Calu3 (cell line): ENCODE measurements at regions not wholly inside any gene's neighbourhood (a gene's known extent, or its start where the extent isn't known, plus 50 kb on each side); places are given as distances from the start of the nearest gene placed in this dataset.
"Not testable (repeated sequence)": the region's sequence is repeated elsewhere in the genome, so short reads cannot be mapped to it uniquely, and the experiment has no call there.

Experiments used
- BruUV-seq: library from RNA; stranded (reverse); fragments of 400-500 nt; replicated peaks from 2 replicates; lab custom pipeline; 2021; lab: Mats Ljungman, UMichigan
- CTCF ChIA-PET: fragments of 300-600 bp; sonication (Branson Sonifier 250); formaldehyde crosslinking; loops from one replicate; lab custom pipeline; 2022; ENCODE audit warnings: antibody characterized with exemption; lab: Charles Lee
- DNase-seq: peaks from one replicate; pipeline ENCODE4 v3.0.0; 2022
- H3K27ac Mint-ChIP-seq: one replicate; pipeline ENCODE4 v1.8.0; 2022; ENCODE audit warnings: mixed read lengths; ENCODE audit not compliant: unreplicated experiment
- H3K27me3 Mint-ChIP-seq: one replicate; pipeline ENCODE4 v1.8.0; 2022; ENCODE audit warnings: mixed read lengths; ENCODE audit not compliant: unreplicated experiment
- H3K36me3 Mint-ChIP-seq: one replicate; pipeline ENCODE4 v1.8.0; 2022; ENCODE audit warnings: mild to moderate bottlenecking, moderate library complexity, mixed read lengths; ENCODE audit not compliant: insufficient read depth, unreplicated experiment
- H3K4me1 Mint-ChIP-seq: one replicate; pipeline ENCODE4 v1.8.0; 2022; ENCODE audit warnings: mild to moderate bottlenecking, low read depth, mixed read lengths; ENCODE audit not compliant: unreplicated experiment
- H3K4me3 Mint-ChIP-seq: one replicate; pipeline ENCODE4 v1.8.0; 2022; ENCODE audit warnings: mild to moderate bottlenecking, low read depth, moderate library complexity, mixed read lengths; ENCODE audit not compliant: unreplicated experiment
- H3K9me3 Mint-ChIP-seq: one replicate; pipeline ENCODE4 v1.8.0; 2022; ENCODE audit warnings: low read depth, mixed read lengths; ENCODE audit not compliant: unreplicated experiment
- CTCF ChIP-seq: fragments of 200-600 bp; IDR thresholded peaks from one replicate; pipeline ENCODE4 v1.8.0; 2022; ENCODE audit warnings: antibody characterized with exemption; ENCODE audit not compliant: unreplicated experiment
- intact Hi-C: fragments of 100-400 bp; cut with micrococcal nuclease; formaldehyde crosslinking; loops from one replicate; pipeline ENCODE4 v1.10.0; 2022; ENCODE audit not compliant: unreplicated experiment

GRCh38 chr19:31041461-31041860 lies 307.8 kb downstream of the TSHZ3 start:
- Mint-ChIP-seq H3K4me3 (no peak overlapping the region), H3K27ac (no peak overlapping the region), H3K36me3 (no peaks in the 10 kb centered on the region), H3K27me3 (no peaks in the 10 kb centered on the region), H3K4me1 (no peaks in the 10 kb centered on the region), H3K9me3 (peaks cover 3% of the 10 kb centered on the region)
- no peak for TF ChIP-seq CTCF
- BruUV-seq: no TSS peak
- intact Hi-C loops: no loop called here
- DNase-seq: no peak
- CTCF ChIA-PET: no interaction called here

GRCh38 chr19:31039151-31039550 lies 310.1 kb downstream of the TSHZ3 start:
- no TSS peak for BruUV-seq
- Mint-ChIP-seq H3K27ac (no peak overlapping the region), H3K27me3 (no peaks in the 10 kb centered on the region), H3K4me1 (no peaks in the 10 kb centered on the region), H3K4me3 (no peak overlapping the region), H3K36me3 (no peaks in the 10 kb centered on the region), H3K9me3 (peaks cover 12% of the 10 kb centered on the region)
- CTCF ChIA-PET: no interaction called here
- no peak for DNase-seq
- intact Hi-C loops: no loop called here
- no peak for TF ChIP-seq CTCF

- H3K4me1 Mint-ChIP-seq: no peaks in the 10 kb centered on the region
- intact Hi-C loops: no loop called here
- H3K9me3 Mint-ChIP-seq: peaks cover 13% of the 10 kb centered on the region
- no peaks in the 10 kb centered on the region for H3K27me3 Mint-ChIP-seq
- H3K27ac Mint-ChIP-seq: no peak overlapping the region
- no peak for DNase-seq
- CTCF ChIA-PET: no interaction called here
- no peaks in the 10 kb centered on the region for H3K36me3 Mint-ChIP-seq
- no peak for TF ChIP-seq CTCF
- H3K4me3 Mint-ChIP-seq: no peak overlapping the region
- no TSS peak for BruUV-seq
Observed at GRCh38 chr19:31037286-31037980, 311.8 kb downstream of the TSHZ3 start.

- DNase-seq, intact Hi-C loops, BruUV-seq, H3K27ac Mint-ChIP-seq, H3K27me3 Mint-ChIP-seq, H3K4me3 Mint-ChIP-seq, CTCF ChIA-PET, H3K36me3 Mint-ChIP-seq, H3K4me1 Mint-ChIP-seq: not testable (repeated sequence)
- H3K9me3 Mint-ChIP-seq: peaks cover 19% of the 10 kb centered on the region
Observed at GRCh38 chr19:31031455-31031854, 317.8 kb downstream of the TSHZ3 start.

GRCh38 chr19:31023038-31023437 lies 326.2 kb downstream of the TSHZ3 start:
- Mint-ChIP-seq H3K36me3 (no peaks in the 10 kb centered on the region), H3K27me3 (no peaks in the 10 kb centered on the region), H3K4me1 (no peaks in the 10 kb centered on the region), H3K4me3 (no peak overlapping the region), H3K9me3 (peaks cover 30% of the 10 kb centered on the region), H3K27ac (no peak overlapping the region)
- CTCF ChIA-PET: no interaction called here
- no peak for DNase-seq
- no TSS peak for BruUV-seq
- TF ChIP-seq CTCF: no peak
- intact Hi-C loops: no loop called here
